ENCODE measurements at regions not wholly inside any gene's neighbourhood (a gene's known extent, or its start where the extent isn't known, plus 50 kb on each side); places are given as distances from the start of the nearest gene placed in this dataset.

DNA sequence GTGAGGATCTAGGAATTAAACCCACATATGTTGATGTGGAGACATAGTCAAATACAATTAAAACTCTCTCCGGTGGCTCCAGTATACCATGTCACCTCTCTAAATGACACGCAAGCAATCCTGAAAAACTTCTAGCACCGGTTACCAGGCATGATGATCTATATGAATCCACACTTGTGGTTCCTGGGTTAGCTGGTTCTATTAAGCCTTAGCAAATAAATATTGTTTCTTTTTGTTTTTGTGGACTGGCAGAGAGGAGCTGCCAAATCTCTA, 104.8 kb downstream of the SEC61B start:
- TF ChIP-seq STAT6 (CRISPR knock-in tag; IDR thresholded peaks at IDR 0.05), result no peak
- Histone ChIP-seq H3K9me3 (replicated peaks; ENCODE audit: control insufficient read depth, insufficient read depth, low read depth, low read length) (no peaks in the 10 kb centered on the region), H3K36me3 (ENCODE audit: control insufficient read depth, insufficient read depth, low read length) (no peaks in the 10 kb centered on the region), H3K27me3 (ENCODE audit: control insufficient read depth in 2 of 2, insufficient read depth in 2 of 2, low read length in 2 of 2) (peaks cover 4 to 6% of the 10 kb centered on the region in 2 experiments; a peak in 2 of 5 replicates), H3K4me1 (replicated peaks in 1 of 2; ENCODE audit: control insufficient read depth in 2 of 2, insufficient read depth in 2 of 2, low read length in 2 of 2) (no peaks in the 10 kb centered on the region), H2AFZ (ENCODE audit: low read depth, low read length) (no peak overlapping the region), H3K4me2 (ENCODE audit: insufficient read depth, low read length) (no peak overlapping the region), H4K20me1 (replicated peaks; ENCODE audit: control insufficient read depth, insufficient read depth, low read length) (no peaks in the 10 kb centered on the region; the same call in 1 of the 2 replicates), H3K9me1 (ENCODE audit: control insufficient read depth, insufficient read depth, low read length) (no peaks in the 10 kb centered on the region), H3K4me3 (no peak overlapping the region), H3K79me2 (ENCODE audit: control insufficient read depth, insufficient read depth, low read length) (no peaks in the 10 kb centered on the region), H3K9ac (ENCODE audit: insufficient read depth in 1 of 2, low read depth in 2 of 2, low read length in 2 of 2) (no peak overlapping the region), H3K27ac (ENCODE audit: extremely low read depth, low read depth, low read length) (no peak overlapping the region)
- intact Hi-C loops (cut with micrococcal nuclease) (no loop called here), in situ Hi-C loops (cut with MboI) (no loop called here)
- FAIRE-seq (no peak), DNase-seq (ENCODE audit: extremely low read depth in 1 of 4, low spot score in 3 of 4) (no peak), ATAC-seq (no peak)
- WGBS (ENCODE audit: insufficient coverage, low coverage, missing lambda C conversion rate), result 3% methylated on average over 3 of the region's 3 CpGs
- BruUV-seq (replicated peaks), result no TSS peak
- ChIA-PET CTCF (ENCODE audit: low intra/inter-chr PET ratio) (no interaction called here), POLR2A (interaction anchor here (0.5 to 1.2 kb wide), 2 partner anchors 30 to 580 kb away, joined by 3 read pairs; partner anchors contain the start of gene STX17)

DNA sequence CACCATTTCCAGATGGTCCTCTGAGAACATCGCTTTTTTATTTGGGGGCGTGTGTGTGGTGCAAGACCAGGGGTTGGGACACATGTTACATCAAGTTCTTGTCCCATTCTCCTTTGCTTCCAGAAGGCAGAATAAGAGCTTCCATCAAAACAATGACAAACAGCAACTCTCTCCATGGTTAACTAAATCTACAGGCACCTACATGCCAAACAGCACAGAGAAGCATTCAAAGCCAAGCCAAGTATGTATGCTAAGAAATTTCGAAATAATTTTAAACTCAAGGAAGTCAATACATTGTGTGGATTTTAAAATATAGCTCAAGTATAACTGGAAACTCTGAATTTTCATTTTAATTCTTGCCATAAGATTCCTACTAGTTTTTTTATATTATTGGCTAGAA, 105.6 kb downstream of the SEC61B start:
- no peak overlapping the region for H3K27ac ChIP-seq (ENCODE audit: extremely low read depth, low read depth, low read length)
- ATAC-seq (no peak), FAIRE-seq (no peak), DNase-seq (ENCODE audit: extremely low read depth in 1 of 4, low spot score in 3 of 4) (no peak)
- no peak overlapping the region for H3K4me2 ChIP-seq (ENCODE audit: insufficient read depth, low read length)
- H4K20me1 ChIP-seq (replicated peaks; ENCODE audit: control insufficient read depth, insufficient read depth, low read length), result no peaks in the 10 kb centered on the region; the same call in 1 of the 2 replicates
- no peaks in the 10 kb centered on the region for H3K9me1 ChIP-seq (ENCODE audit: control insufficient read depth, insufficient read depth, low read length)
- in situ Hi-C loops (cut with MboI), result no loop called here
- H3K4me1 ChIP-seq (replicated peaks in 1 of 2; ENCODE audit: control insufficient read depth in 2 of 2, insufficient read depth in 2 of 2, low read length in 2 of 2), result no peaks in the 10 kb centered on the region
- intact Hi-C loops (cut with micrococcal nuclease), result no loop called here
- CTCF ChIA-PET (ENCODE audit: low intra/inter-chr PET ratio), result no interaction called here
- WGBS (ENCODE audit: insufficient coverage, low coverage, missing lambda C conversion rate), result 0% methylated on average over 3 of the region's 3 CpGs
- peaks cover 4 to 6% of the 10 kb centered on the region in 2 experiments; a peak in 2 of 5 replicates for H3K27me3 ChIP-seq (ENCODE audit: control insufficient read depth in 2 of 2, insufficient read depth in 2 of 2, low read length in 2 of 2)
- no peaks in the 10 kb centered on the region for H3K9me3 ChIP-seq (replicated peaks; ENCODE audit: control insufficient read depth, insufficient read depth, low read depth, low read length)
- H3K9ac ChIP-seq (ENCODE audit: insufficient read depth in 1 of 2, low read depth in 2 of 2, low read length in 2 of 2), result no peak overlapping the region
- POLR2A ChIA-PET, result interaction anchor here (1.0 to 1.2 kb wide), 2 partner anchors 20 to 29 kb away, joined by 3 read pairs; no protein-coding TSS in a partner anchor
- H3K79me2 ChIP-seq (ENCODE audit: control insufficient read depth, insufficient read depth, low read length), result no peaks in the 10 kb centered on the region
- H3K4me3 ChIP-seq, result no peak overlapping the region
- H2AFZ ChIP-seq (ENCODE audit: low read depth, low read length), result no peak overlapping the region
- H3K36me3 ChIP-seq (ENCODE audit: control insufficient read depth, insufficient read depth, low read length), result no peaks in the 10 kb centered on the region
- BruUV-seq (replicated peaks), result no TSS peak
- TF ChIP-seq, protein P1, sequence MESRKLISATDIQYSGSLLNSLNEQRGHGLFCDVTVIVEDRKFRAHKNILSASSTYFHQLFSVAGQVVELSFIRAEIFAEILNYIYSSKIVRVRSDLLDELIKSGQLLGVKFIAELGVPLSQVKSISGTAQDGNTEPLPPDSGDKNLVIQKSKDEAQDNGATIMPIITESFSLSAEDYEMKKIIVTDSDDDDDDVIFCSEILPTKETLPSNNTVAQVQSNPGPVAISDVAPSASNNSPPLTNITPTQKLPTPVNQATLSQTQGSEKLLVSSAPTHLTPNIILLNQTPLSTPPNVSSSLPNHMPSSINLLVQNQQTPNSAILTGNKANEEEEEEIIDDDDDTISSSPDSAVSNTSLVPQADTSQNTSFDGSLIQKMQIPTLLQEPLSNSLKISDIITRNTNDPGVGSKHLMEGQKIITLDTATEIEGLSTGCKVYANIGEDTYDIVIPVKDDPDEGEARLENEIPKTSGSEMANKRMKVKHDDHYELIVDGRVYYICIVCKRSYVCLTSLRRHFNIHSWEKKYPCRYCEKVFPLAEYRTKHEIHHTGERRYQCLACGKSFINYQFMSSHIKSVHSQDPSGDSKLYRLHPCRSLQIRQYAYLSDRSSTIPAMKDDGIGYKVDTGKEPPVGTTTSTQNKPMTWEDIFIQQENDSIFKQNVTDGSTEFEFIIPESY (CRISPR knock-in tag; IDR thresholded peaks at IDR 0.05), result no peak
- TF ChIP-seq, protein P2, sequence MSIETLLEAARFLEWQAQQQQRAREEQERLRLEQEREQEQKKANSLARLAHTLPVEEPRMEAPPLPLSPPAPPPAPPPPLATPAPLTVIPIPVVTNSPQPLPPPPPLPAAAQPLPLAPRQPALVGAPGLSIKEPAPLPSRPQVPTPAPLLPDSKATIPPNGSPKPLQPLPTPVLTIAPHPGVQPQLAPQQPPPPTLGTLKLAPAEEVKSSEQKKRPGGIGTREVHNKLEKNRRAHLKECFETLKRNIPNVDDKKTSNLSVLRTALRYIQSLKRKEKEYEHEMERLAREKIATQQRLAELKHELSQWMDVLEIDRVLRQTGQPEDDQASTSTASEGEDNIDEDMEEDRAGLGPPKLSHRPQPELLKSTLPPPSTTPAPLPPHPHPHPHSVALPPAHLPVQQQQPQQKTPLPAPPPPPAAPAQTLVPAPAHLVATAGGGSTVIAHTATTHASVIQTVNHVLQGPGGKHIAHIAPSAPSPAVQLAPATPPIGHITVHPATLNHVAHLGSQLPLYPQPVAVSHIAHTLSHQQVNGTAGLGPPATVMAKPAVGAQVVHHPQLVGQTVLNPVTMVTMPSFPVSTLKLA (conservative IDR thresholded peaks at IDR 0.05), result no peak
- TF ChIP-seq ZNF668 (CRISPR knock-in tag; IDR thresholded peaks at IDR 0.05), result no peak
- TF ChIP-seq POLR2AphosphoS2 (IDR thresholded peaks at IDR 0.05; ENCODE audit: low read length), result no peak
- TF ChIP-seq IRF2 (CRISPR knock-in tag; IDR thresholded peaks at IDR 0.05), result no peak
- no peak for TF ChIP-seq TAF15 (IDR thresholded peaks at IDR 0.05; ENCODE audit: low read depth, low read length)
- TF ChIP-seq KDM5B (IDR thresholded peaks at IDR 0.05; ENCODE audit: insufficient replicate concordance, low read depth, low read length), result no peak
- TF ChIP-seq GATAD2B (IDR thresholded peaks at IDR 0.05; ENCODE audit: borderline replicate concordance), result no peak
- no peak for TF ChIP-seq SMC3 (conservative IDR thresholded peaks at IDR 0.05; ENCODE audit: insufficient read depth, low read depth, low read length)
- TF ChIP-seq ZNF124 (CRISPR knock-in tag; IDR thresholded peaks at IDR 0.05), result no peak
